ENCODE measurements at regions not wholly inside any gene's neighbourhood (a gene's known extent, or its start where the extent isn't known, plus 50 kb on each side); places are given as distances from the start of the nearest gene placed in this dataset.

GRCh38 chr2:128625421-128625820, 306.8 kb upstream of the HS6ST1 start:
- TF ChIP-seq EZH2 (IDR thresholded peaks at IDR 0.05; ENCODE audit: low read depth): no peak
- TF ChIP-seq CTCF (conservative IDR thresholded peaks at IDR 0.05): no peak
